HEK293 (cell line): ENCODE measurements at regions not wholly inside any gene's neighbourhood (a gene's known extent, or its start where the extent isn't known, plus 50 kb on each side); places are given as distances from the start of the nearest gene placed in this dataset.

Experiments
- OSR2 ChIP-seq: fragments of 450-650 bp; formaldehyde crosslinking; IDR thresholded peaks from 2 replicates; pipeline ENCODE4 v1.5.1; 2016; ENCODE audit warnings: missing biosample characterization, missing genetic modification characterization
- SETDB1 ChIP-seq: IDR thresholded peaks from one replicate; pipeline ENCODE4 v1.6.1; 2017; ENCODE audit warnings: mild to moderate bottlenecking, low read length, moderate library complexity, mixed read lengths; ENCODE audit not compliant: insufficient read length
- ZNF114 ChIP-seq: fragments of 450-650 bp; formaldehyde crosslinking; IDR thresholded peaks from 2 replicates; pipeline ENCODE4 v1.5.0; 2017; ENCODE audit warnings: missing biosample characterization, missing genetic modification characterization
- ZNF274 ChIP-seq, 2 experiments: fragments of 200-500 bp in 1 of 2; fragments of 450-650 bp in 1 of 2; sonication (Bioruptor generic) in 1 of 2; formaldehyde crosslinking in 1 of 2; IDR thresholded peaks; 2 replicates each; pipeline versions ENCODE4 v1.5.1 to v1.6.1; 2014 to 2016; ENCODE audit warnings: borderline replicate concordance in 1 of 2, inconsistent platforms in 1 of 2, low read length in 1 of 2, missing biosample characterization in 1 of 2, missing genetic modification characterization in 1 of 2
- ZNF350 ChIP-seq: fragments of 450-650 bp; formaldehyde crosslinking; IDR thresholded peaks from 2 replicates; pipeline ENCODE4 v1.5.0; 2017; ENCODE audit warnings: missing biosample characterization, mild to moderate bottlenecking, missing genetic modification characterization
- ZNF747 ChIP-seq: fragments of 450-650 bp; formaldehyde crosslinking; IDR thresholded peaks from 2 replicates; pipeline ENCODE4 v1.5.1; 2016; ENCODE audit warnings: missing biosample characterization, missing genetic modification characterization
- ZNF776 ChIP-seq: fragments of 450-650 bp; formaldehyde crosslinking; IDR thresholded peaks from 2 replicates; pipeline ENCODE4 v1.5.0; 2017; ENCODE audit warnings: missing biosample characterization, missing genetic modification characterization, borderline replicate concordance
- ZNF792 ChIP-seq: fragments of 450-650 bp; formaldehyde crosslinking; IDR thresholded peaks from 2 replicates; pipeline ENCODE4 v1.5.1; 2016; ENCODE audit warnings: missing biosample characterization, missing genetic modification characterization
- ZSCAN16 ChIP-seq: fragments of 450-650 bp; formaldehyde crosslinking; IDR thresholded peaks from 2 replicates; pipeline ENCODE4 v1.5.1; 2016; ENCODE audit warnings: missing biosample characterization, missing genetic modification characterization
- TF ChIP-seq, protein P1 (sequence below): fragments of 450-650 bp; formaldehyde crosslinking; IDR thresholded peaks from 2 replicates; pipeline ENCODE4 v1.5.1; 2017; ENCODE audit warnings: missing biosample characterization, missing genetic modification characterization
- TF ChIP-seq, protein P2 (sequence below): fragments of 450-650 bp; formaldehyde crosslinking; IDR thresholded peaks from 2 replicates; pipeline ENCODE4 v1.5.1; 2016; ENCODE audit warnings: missing biosample characterization, missing genetic modification characterization
- TF ChIP-seq, protein P3 (sequence below): fragments of 450-650 bp; formaldehyde crosslinking; IDR thresholded peaks from 2 replicates; pipeline ENCODE4 v1.5.1; 2016; ENCODE audit warnings: missing biosample characterization, missing genetic modification characterization
- TF ChIP-seq, protein P4 (sequence below): fragments of 450-650 bp; formaldehyde crosslinking; IDR thresholded peaks from 2 replicates; pipeline ENCODE4 v1.5.1; 2016; ENCODE audit warnings: missing biosample characterization, missing genetic modification characterization

GRCh38 chr20:59462249-59462648, 142.1 kb upstream of the PHACTR3 start:
- TF ChIP-seq ZNF747 (tag by site-specific recombination) (no peak), SETDB1 (no peak), ZNF776 (no peak), OSR2 (tag by site-specific recombination) (no peak), ZNF350 (tag by site-specific recombination) (no peak), ZNF792 (tag by site-specific recombination) (no peak), ZNF114 (tag by site-specific recombination) (no peak), ZSCAN16 (tag by site-specific recombination) (no peak), ZNF274 (IDR thresholded peaks at IDR 0.05; ENCODE audit: low read length) (no peak), ZNF274 (tag by site-specific recombination; IDR thresholded peaks at IDR 0.05; ENCODE audit: borderline replicate concordance) (no peak)
- TF ChIP-seq, protein P1, sequence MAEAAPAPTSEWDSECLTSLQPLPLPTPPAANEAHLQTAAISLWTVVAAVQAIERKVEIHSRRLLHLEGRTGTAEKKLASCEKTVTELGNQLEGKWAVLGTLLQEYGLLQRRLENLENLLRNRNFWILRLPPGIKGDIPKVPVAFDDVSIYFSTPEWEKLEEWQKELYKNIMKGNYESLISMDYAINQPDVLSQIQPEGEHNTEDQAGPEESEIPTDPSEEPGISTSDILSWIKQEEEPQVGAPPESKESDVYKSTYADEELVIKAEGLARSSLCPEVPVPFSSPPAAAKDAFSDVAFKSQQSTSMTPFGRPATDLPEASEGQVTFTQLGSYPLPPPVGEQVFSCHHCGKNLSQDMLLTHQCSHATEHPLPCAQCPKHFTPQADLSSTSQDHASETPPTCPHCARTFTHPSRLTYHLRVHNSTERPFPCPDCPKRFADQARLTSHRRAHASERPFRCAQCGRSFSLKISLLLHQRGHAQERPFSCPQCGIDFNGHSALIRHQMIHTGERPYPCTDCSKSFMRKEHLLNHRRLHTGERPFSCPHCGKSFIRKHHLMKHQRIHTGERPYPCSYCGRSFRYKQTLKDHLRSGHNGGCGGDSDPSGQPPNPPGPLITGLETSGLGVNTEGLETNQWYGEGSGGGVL (tag by site-specific recombination) = no peak
- TF ChIP-seq, protein P2, sequence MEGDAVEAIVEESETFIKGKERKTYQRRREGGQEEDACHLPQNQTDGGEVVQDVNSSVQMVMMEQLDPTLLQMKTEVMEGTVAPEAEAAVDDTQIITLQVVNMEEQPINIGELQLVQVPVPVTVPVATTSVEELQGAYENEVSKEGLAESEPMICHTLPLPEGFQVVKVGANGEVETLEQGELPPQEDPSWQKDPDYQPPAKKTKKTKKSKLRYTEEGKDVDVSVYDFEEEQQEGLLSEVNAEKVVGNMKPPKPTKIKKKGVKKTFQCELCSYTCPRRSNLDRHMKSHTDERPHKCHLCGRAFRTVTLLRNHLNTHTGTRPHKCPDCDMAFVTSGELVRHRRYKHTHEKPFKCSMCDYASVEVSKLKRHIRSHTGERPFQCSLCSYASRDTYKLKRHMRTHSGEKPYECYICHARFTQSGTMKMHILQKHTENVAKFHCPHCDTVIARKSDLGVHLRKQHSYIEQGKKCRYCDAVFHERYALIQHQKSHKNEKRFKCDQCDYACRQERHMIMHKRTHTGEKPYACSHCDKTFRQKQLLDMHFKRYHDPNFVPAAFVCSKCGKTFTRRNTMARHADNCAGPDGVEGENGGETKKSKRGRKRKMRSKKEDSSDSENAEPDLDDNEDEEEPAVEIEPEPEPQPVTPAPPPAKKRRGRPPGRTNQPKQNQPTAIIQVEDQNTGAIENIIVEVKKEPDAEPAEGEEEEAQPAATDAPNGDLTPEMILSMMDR (tag by site-specific recombination) = no peak
- TF ChIP-seq, protein P3, sequence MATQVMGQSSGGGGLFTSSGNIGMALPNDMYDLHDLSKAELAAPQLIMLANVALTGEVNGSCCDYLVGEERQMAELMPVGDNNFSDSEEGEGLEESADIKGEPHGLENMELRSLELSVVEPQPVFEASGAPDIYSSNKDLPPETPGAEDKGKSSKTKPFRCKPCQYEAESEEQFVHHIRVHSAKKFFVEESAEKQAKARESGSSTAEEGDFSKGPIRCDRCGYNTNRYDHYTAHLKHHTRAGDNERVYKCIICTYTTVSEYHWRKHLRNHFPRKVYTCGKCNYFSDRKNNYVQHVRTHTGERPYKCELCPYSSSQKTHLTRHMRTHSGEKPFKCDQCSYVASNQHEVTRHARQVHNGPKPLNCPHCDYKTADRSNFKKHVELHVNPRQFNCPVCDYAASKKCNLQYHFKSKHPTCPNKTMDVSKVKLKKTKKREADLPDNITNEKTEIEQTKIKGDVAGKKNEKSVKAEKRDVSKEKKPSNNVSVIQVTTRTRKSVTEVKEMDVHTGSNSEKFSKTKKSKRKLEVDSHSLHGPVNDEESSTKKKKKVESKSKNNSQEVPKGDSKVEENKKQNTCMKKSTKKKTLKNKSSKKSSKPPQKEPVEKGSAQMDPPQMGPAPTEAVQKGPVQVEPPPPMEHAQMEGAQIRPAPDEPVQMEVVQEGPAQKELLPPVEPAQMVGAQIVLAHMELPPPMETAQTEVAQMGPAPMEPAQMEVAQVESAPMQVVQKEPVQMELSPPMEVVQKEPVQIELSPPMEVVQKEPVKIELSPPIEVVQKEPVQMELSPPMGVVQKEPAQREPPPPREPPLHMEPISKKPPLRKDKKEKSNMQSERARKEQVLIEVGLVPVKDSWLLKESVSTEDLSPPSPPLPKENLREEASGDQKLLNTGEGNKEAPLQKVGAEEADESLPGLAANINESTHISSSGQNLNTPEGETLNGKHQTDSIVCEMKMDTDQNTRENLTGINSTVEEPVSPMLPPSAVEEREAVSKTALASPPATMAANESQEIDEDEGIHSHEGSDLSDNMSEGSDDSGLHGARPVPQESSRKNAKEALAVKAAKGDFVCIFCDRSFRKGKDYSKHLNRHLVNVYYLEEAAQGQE (tag by site-specific recombination) = no peak
- TF ChIP-seq, protein P4, sequence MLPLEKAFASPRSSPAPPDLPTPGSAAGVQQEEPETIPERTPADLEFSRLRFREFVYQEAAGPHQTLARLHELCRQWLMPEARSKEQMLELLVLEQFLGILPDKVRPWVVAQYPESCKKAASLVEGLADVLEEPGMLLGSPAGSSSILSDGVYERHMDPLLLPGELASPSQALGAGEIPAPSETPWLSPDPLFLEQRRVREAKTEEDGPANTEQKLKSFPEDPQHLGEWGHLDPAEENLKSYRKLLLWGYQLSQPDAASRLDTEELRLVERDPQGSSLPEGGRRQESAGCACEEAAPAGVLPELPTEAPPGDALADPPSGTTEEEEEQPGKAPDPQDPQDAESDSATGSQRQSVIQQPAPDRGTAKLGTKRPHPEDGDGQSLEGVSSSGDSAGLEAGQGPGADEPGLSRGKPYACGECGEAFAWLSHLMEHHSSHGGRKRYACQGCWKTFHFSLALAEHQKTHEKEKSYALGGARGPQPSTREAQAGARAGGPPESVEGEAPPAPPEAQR (tag by site-specific recombination) = no peak
